ENCODE measurements at regions not wholly inside any gene's neighbourhood (a gene's known extent, or its start where the extent isn't known, plus 50 kb on each side); places are given as distances from the start of the nearest gene placed in this dataset.

DNA sequence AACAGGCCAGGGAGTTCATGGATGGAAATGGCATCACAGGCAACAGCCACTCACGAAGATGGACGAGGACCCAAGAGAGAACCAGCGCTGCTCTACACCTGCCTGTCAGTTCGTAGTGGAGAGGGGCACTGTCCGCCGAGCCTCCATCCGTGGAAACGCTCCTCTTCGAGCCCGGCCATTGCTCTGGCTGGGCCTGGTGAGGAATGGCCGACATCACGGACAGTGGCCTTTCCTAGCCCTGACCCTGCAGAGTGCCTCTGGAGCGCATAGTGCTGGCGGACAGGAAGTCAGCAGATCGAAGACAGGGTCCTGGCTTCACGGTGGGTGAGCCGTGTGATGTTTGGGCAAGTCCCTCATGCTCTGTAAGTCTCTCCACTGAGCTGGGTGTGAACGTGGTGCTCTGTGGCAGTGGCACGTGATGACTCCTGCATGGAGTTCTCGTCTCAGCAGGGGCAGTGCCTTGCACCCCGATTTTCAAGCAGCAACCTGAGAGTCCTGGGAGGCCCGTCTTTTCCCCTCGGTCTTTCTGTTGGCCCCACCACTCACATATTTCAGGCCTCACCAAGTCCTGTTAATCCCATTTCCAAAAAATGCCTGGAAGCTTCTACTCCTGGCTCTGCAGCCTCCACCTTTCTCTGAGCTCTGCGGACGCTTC lies 214.4 kb downstream of the ERMARD start:
- no peaks in the 10 kb centered on the region for H3K79me2 ChIP-seq (ENCODE audit: control insufficient read depth, insufficient read depth, low read length)
- no peaks in the 10 kb centered on the region for H3K9me3 ChIP-seq (replicated peaks; ENCODE audit: control insufficient read depth, insufficient read depth, low read length)
- intact Hi-C loops (cut with micrococcal nuclease) (no loop called here), dilution Hi-C loops (cut with MboI; ENCODE audit: extremely low pct_ligation_motif_present, low sequenced_read_pairs) (no loop called here)
- H2AFZ ChIP-seq (ENCODE audit: low read depth, low read length): no peak overlapping the region
- DNase-seq (ENCODE audit: low read depth, low spot score) (no peak), FAIRE-seq (no peak)
- no TSS peak for BruUV-seq (replicated peaks)
- H3K4me1 ChIP-seq (ENCODE audit: control insufficient read depth, extremely low read depth, insufficient read depth, low read length): peaks cover 2% of the 10 kb centered on the region
- H3K4me3 ChIP-seq (replicated peaks in 1 of 3; ENCODE audit: insufficient read depth in 1 of 3, low read depth in 1 of 3, low read length in 3 of 3): no peak overlapping the region
- H3K27me3 ChIP-seq (ENCODE audit: control insufficient read depth in 2 of 2, insufficient read depth in 2 of 2, low read length in 2 of 2): no peaks in the 10 kb centered on the region
- POLR2A ChIA-PET: no interaction called here
- no peak overlapping the region for H3K27ac ChIP-seq (ENCODE audit: insufficient read depth, low read depth, low read length)
- no peak overlapping the region for H3K9ac ChIP-seq (replicated peaks; ENCODE audit: extremely low read depth, insufficient read depth, low read length)
- CTCF ChIA-PET: interaction anchor here (1.1 to 9.4 kb wide), 2 partner anchors 32 to 134 kb away, joined by 3 to 70 read pairs; no protein-coding TSS in a partner anchor
- no peaks in the 10 kb centered on the region for H3K9me1 ChIP-seq (replicated peaks; ENCODE audit: control insufficient read depth, extremely low read depth, insufficient read depth, low read length)
- TF ChIP-seq CTCF (IDR thresholded peaks at IDR 0.05; ENCODE audit: extremely low read depth in 1 of 2, insufficient read depth in 1 of 2, low read depth in 1 of 2, low read length in 2 of 2): no peak
- no peaks in the 10 kb centered on the region for H3K36me3 ChIP-seq (ENCODE audit: control insufficient read depth in 2 of 2, extremely low read depth in 1 of 2, insufficient read depth in 2 of 2, low read length in 2 of 2)
- no peaks in the 10 kb centered on the region for H4K20me1 ChIP-seq (replicated peaks; ENCODE audit: control insufficient read depth, extremely low read depth, insufficient read depth, low read length)
- no peak overlapping the region for H3K4me2 ChIP-seq (ENCODE audit: insufficient read depth, low read length)

DNA sequence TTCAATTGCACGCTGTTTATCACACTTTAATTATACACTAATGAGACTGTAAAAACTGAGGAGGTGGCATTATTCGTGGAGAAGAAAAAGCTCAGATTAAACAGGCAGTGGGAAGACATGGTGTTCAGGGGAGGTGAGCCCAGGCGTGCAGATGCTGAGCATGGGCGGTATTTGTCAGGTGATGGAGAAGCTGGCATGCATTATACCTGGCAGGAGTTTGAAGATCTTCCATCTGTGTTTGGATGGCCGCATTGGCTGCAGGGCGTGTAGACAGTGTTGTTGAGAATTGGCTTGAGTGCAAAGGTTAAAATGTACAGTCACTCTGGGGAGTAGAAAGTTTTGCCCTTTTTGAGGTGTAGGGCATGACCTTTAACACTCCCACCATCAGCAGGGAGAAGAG lies 213.8 kb downstream of the ERMARD start:
- FAIRE-seq (no peak), DNase-seq (ENCODE audit: low read depth, low spot score) (no peak)
- BruUV-seq (replicated peaks): no TSS peak
- H3K27ac ChIP-seq (ENCODE audit: insufficient read depth, low read depth, low read length): no peak overlapping the region
- H3K9me3 ChIP-seq (replicated peaks; ENCODE audit: control insufficient read depth, insufficient read depth, low read length): no peaks in the 10 kb centered on the region
- intact Hi-C loops (cut with micrococcal nuclease): no loop called here
- CTCF ChIA-PET: interaction anchor here (1.0 to 9.4 kb wide), 2 partner anchors 33 to 133 kb away, joined by 3 to 70 read pairs; no protein-coding TSS in a partner anchor
- H3K4me1 ChIP-seq (ENCODE audit: control insufficient read depth, extremely low read depth, insufficient read depth, low read length): peaks cover 2% of the 10 kb centered on the region
- no peaks in the 10 kb centered on the region for H3K9me1 ChIP-seq (replicated peaks; ENCODE audit: control insufficient read depth, extremely low read depth, insufficient read depth, low read length)
- H3K27me3 ChIP-seq (ENCODE audit: control insufficient read depth in 2 of 2, insufficient read depth in 2 of 2, low read length in 2 of 2): no peaks in the 10 kb centered on the region
- dilution Hi-C loops (cut with MboI; ENCODE audit: extremely low pct_ligation_motif_present, low sequenced_read_pairs): no loop called here
- H4K20me1 ChIP-seq (replicated peaks; ENCODE audit: control insufficient read depth, extremely low read depth, insufficient read depth, low read length): no peaks in the 10 kb centered on the region
- no peak overlapping the region for H3K4me2 ChIP-seq (ENCODE audit: insufficient read depth, low read length)
- no peak overlapping the region for H2AFZ ChIP-seq (ENCODE audit: low read depth, low read length)
- TF ChIP-seq MYC (IDR thresholded peaks at IDR 0.05; ENCODE audit: low read depth, low read length) (no peak), FOS (IDR thresholded peaks at IDR 0.05; ENCODE audit: borderline replicate concordance, insufficient read depth, low read length) (no peak), GATA2 (IDR thresholded peaks at IDR 0.05; ENCODE audit: insufficient read depth, insufficient read length, low read depth, low read length) (no peak), CTCF (IDR thresholded peaks at IDR 0.05; ENCODE audit: extremely low read depth in 1 of 2, insufficient read depth in 1 of 2, low read depth in 1 of 2, low read length in 2 of 2) (no peak), POLR2AphosphoS5 (IDR thresholded peaks at IDR 0.05; ENCODE audit: insufficient read depth, low read depth, low read length) (no peak), EZH2 (IDR thresholded peaks at IDR 0.05; ENCODE audit: borderline replicate concordance, low read depth, low read length, severe bottlenecking) (no peak), MAX (IDR thresholded peaks at IDR 0.05; ENCODE audit: insufficient read depth, insufficient read length) (no peak), JUN (IDR thresholded peaks at IDR 0.05; ENCODE audit: borderline replicate concordance, insufficient read depth, insufficient read length, low read depth) (no peak), POLR2A (IDR thresholded peaks at IDR 0.05; ENCODE audit: low read depth, low read length) (no peak)
- no peaks in the 10 kb centered on the region for H3K79me2 ChIP-seq (ENCODE audit: control insufficient read depth, insufficient read depth, low read length)
- POLR2A ChIA-PET: no interaction called here
- H3K9ac ChIP-seq (replicated peaks; ENCODE audit: extremely low read depth, insufficient read depth, low read length): no peak overlapping the region
- H3K36me3 ChIP-seq (ENCODE audit: control insufficient read depth in 2 of 2, extremely low read depth in 1 of 2, insufficient read depth in 2 of 2, low read length in 2 of 2): no peaks in the 10 kb centered on the region
- H3K4me3 ChIP-seq (replicated peaks in 1 of 3; ENCODE audit: insufficient read depth in 1 of 3, low read depth in 1 of 3, low read length in 3 of 3): no peak overlapping the region
